Natural killer cell treated with Interleukin-12 subunit alpha and Interleukin-12 subunit beta and Interleukin-15 and Interleukin-18, amount 100 ng/mL, for 72 hours (primary cell): ENCODE measurements at regions not wholly inside any gene's neighbourhood (a gene's known extent, or its start where the extent isn't known, plus 50 kb on each side); places are given as distances from the start of the nearest gene placed in this dataset.

Experiments
- ATAC-seq, 2 donors: fragments of 150-1000 bp; cut with Tn5 transposase in 1 of 2; sonication (Bioruptor Pico), chemical (Tn5 transposase) in 1 of 2; 2 replicates each; pipeline ENCODE4 v1.10.0; 2021
- DNase-seq: peaks from one replicate; pipeline ENCODE4 v3.0.0; 2022; ENCODE audit warnings: low spot score
- H3K27ac Mint-ChIP-seq, 2 donors: 1 replicate in 1 of 2; 2 replicates in 1 of 2; pipeline ENCODE4 v1.8.0; 2022; ENCODE audit warnings: mixed read lengths in 2 of 2, mild to moderate bottlenecking in 1 of 2, moderate library complexity in 1 of 2
- H3K27me3 Mint-ChIP-seq, 2 donors: 1 replicate in 1 of 2; 2 replicates in 1 of 2; pipeline ENCODE4 v1.8.0; 2022; ENCODE audit warnings: mixed read lengths in 2 of 2
- H3K36me3 Mint-ChIP-seq: one replicate; pipeline ENCODE4 v1.8.0; 2022; ENCODE audit warnings: mixed read lengths
- H3K4me1 Mint-ChIP-seq, 2 donors: 1 replicate in 1 of 2; 2 replicates in 1 of 2; pipeline ENCODE4 v1.8.0; 2022; ENCODE audit warnings: low read depth in 2 of 2, mixed read lengths in 2 of 2, mild to moderate bottlenecking in 1 of 2
- H3K4me3 Mint-ChIP-seq: one replicate; pipeline ENCODE4 v1.8.0; 2022; ENCODE audit warnings: mixed read lengths
- H3K9me3 Mint-ChIP-seq: 2 replicates; pipeline ENCODE4 v1.8.0; 2022; ENCODE audit warnings: mixed read lengths

- DNase-seq (no peak), ATAC-seq (no peak)
- H3K4me3 Mint-ChIP-seq, result no peak overlapping the region
- no peaks in the 10 kb centered on the region for H3K4me1 Mint-ChIP-seq
- H3K36me3 Mint-ChIP-seq, result no peaks in the 10 kb centered on the region
- peaks cover under 1 to 34% of the 10 kb centered on the region in 2 donors for H3K27me3 Mint-ChIP-seq
- H3K9me3 Mint-ChIP-seq, result no peaks in the 10 kb centered on the region
- no peak overlapping the region for H3K27ac Mint-ChIP-seq
Measured at GRCh38 chr18:2316082-2316750, 255.1 kb downstream of the METTL4 start.

GRCh38 chr18:2316751-2317696, 254.3 kb downstream of the METTL4 start:
- Mint-ChIP-seq H3K27me3 (peaks cover 0 to 37% of the 10 kb centered on the region in 2 donors), H3K27ac (no peak overlapping the region), H3K4me1 (no peaks in the 10 kb centered on the region), H3K4me3 (no peak overlapping the region), H3K9me3 (no peaks in the 10 kb centered on the region), H3K36me3 (no peaks in the 10 kb centered on the region)
- DNase-seq (no peak), ATAC-seq (no peak)

GRCh38 chr18:2324459-2324858, 246.8 kb downstream of the METTL4 start:
- DNase-seq (no peak), ATAC-seq (no peak)
- Mint-ChIP-seq H3K27me3 (peaks cover 6 to 43% of the 10 kb centered on the region in 2 donors), H3K4me1 (no peaks in the 10 kb centered on the region), H3K27ac (no peak overlapping the region), H3K9me3 (no peaks in the 10 kb centered on the region), H3K36me3 (no peaks in the 10 kb centered on the region), H3K4me3 (no peak overlapping the region)

- Mint-ChIP-seq H3K4me1 (no peaks in the 10 kb centered on the region), H3K9me3 (no peaks in the 10 kb centered on the region), H3K27ac (no peak overlapping the region), H3K4me3 (no peak overlapping the region), H3K27me3 (peaks cover 6 to 44% of the 10 kb centered on the region in 2 donors), H3K36me3 (no peaks in the 10 kb centered on the region)
- DNase-seq, result no peak
- no peak for ATAC-seq
Measured at GRCh38 chr18:2325308-2325849, 245.9 kb downstream of the METTL4 start.

GRCh38 chr18:2325933-2326332, 245.4 kb downstream of the METTL4 start:
- Mint-ChIP-seq H3K27ac (no peak overlapping the region), H3K36me3 (no peaks in the 10 kb centered on the region), H3K27me3 (peaks cover 6 to 44% of the 10 kb centered on the region in 2 donors), H3K4me1 (no peaks in the 10 kb centered on the region), H3K9me3 (no peaks in the 10 kb centered on the region), H3K4me3 (no peak overlapping the region)
- ATAC-seq, result no peak
- DNase-seq, result no peak

GRCh38 chr18:2326999-2327398, 244.3 kb downstream of the METTL4 start:
- Mint-ChIP-seq H3K9me3 (no peaks in the 10 kb centered on the region), H3K36me3 (no peaks in the 10 kb centered on the region), H3K4me3 (no peak overlapping the region), H3K4me1 (no peaks in the 10 kb centered on the region), H3K27ac (no peak overlapping the region), H3K27me3 (peaks cover 6 to 33% of the 10 kb centered on the region in 2 donors)
- ATAC-seq, result no peak
- no peak for DNase-seq

GRCh38 chr18:2330764-2331163, 240.5 kb downstream of the METTL4 start:
- no peaks in the 10 kb centered on the region for H3K4me1 Mint-ChIP-seq
- ATAC-seq, result no peak
- no peak overlapping the region for H3K27ac Mint-ChIP-seq

GRCh38 chr18:2331491-2331890, 239.8 kb downstream of the METTL4 start:
- Mint-ChIP-seq H3K4me3 (no peak overlapping the region), H3K27me3 (peaks cover 4 to 19% of the 10 kb centered on the region in 2 donors), H3K36me3 (no peaks in the 10 kb centered on the region), H3K27ac (no peak overlapping the region), H3K9me3 (no peaks in the 10 kb centered on the region), H3K4me1 (no peaks in the 10 kb centered on the region)
- ATAC-seq (no peak), DNase-seq (no peak)

More at GRCh38 chr18:2330764-2331163, 240.5 kb downstream of the METTL4 start:
- Mint-ChIP-seq H3K27me3 (peaks cover 6 to 26% of the 10 kb centered on the region in 2 donors), H3K36me3 (no peaks in the 10 kb centered on the region), H3K9me3 (no peaks in the 10 kb centered on the region), H3K4me3 (no peak overlapping the region)
- DNase-seq, result no peak

GRCh38 chr18:2336690-2337392, 234.5 kb downstream of the METTL4 start:
- no peaks in the 10 kb centered on the region for H3K9me3 Mint-ChIP-seq
- H3K36me3 Mint-ChIP-seq, result no peaks in the 10 kb centered on the region
- DNase-seq (no peak), ATAC-seq (no peak)
- H3K4me3 Mint-ChIP-seq, result no peak overlapping the region
- no peak overlapping the region for H3K27ac Mint-ChIP-seq
- peaks cover 0 to 3% of the 10 kb centered on the region in 2 donors for H3K4me1 Mint-ChIP-seq
- peaks cover 10 to 18% of the 10 kb centered on the region in 2 donors for H3K27me3 Mint-ChIP-seq

GRCh38 chr18:2337552-2338141, 233.7 kb downstream of the METTL4 start:
- no peak overlapping the region for H3K4me3 Mint-ChIP-seq
- DNase-seq, result no peak
- ATAC-seq, result no peak
- peaks cover 10 to 26% of the 10 kb centered on the region in 2 donors for H3K27me3 Mint-ChIP-seq
- H3K9me3 Mint-ChIP-seq, result no peaks in the 10 kb centered on the region
- H3K27ac Mint-ChIP-seq, result no peak overlapping the region
- peaks cover 0 to 3% of the 10 kb centered on the region in 2 donors for H3K4me1 Mint-ChIP-seq
- no peaks in the 10 kb centered on the region for H3K36me3 Mint-ChIP-seq

GRCh38 chr18:2338601-2339000, 232.7 kb downstream of the METTL4 start:
- H3K27ac Mint-ChIP-seq, result no peak overlapping the region

GRCh38 chr18:2340335-2340734, 231.0 kb downstream of the METTL4 start:
- Mint-ChIP-seq H3K9me3 (no peaks in the 10 kb centered on the region), H3K27ac (no peak overlapping the region), H3K4me3 (no peak overlapping the region), H3K4me1 (peaks cover 0 to 3% of the 10 kb centered on the region in 2 donors), H3K27me3 (peaks cover 10 to 30% of the 10 kb centered on the region in 2 donors), H3K36me3 (no peaks in the 10 kb centered on the region)
- ATAC-seq, result no peak
- no peak for DNase-seq

More at GRCh38 chr18:2338601-2339000, 232.7 kb downstream of the METTL4 start:
- no peak overlapping the region for H3K4me3 Mint-ChIP-seq
- no peaks in the 10 kb centered on the region for H3K9me3 Mint-ChIP-seq
- DNase-seq (no peak), ATAC-seq (no peak)
- H3K36me3 Mint-ChIP-seq, result no peaks in the 10 kb centered on the region
- H3K4me1 Mint-ChIP-seq, result peaks cover 0 to 3% of the 10 kb centered on the region in 2 donors
- H3K27me3 Mint-ChIP-seq, result peaks cover 10 to 30% of the 10 kb centered on the region in 2 donors

GRCh38 chr18:2348003-2348402, 223.3 kb downstream of the METTL4 start:
- no peaks in the 10 kb centered on the region for H3K36me3 Mint-ChIP-seq
- no peaks in the 10 kb centered on the region for H3K9me3 Mint-ChIP-seq

More at GRCh38 chr18:2348003-2348402, 223.3 kb downstream of the METTL4 start:
- Mint-ChIP-seq H3K27me3 (peaks cover 0 to 21% of the 10 kb centered on the region in 2 donors), H3K27ac (no peak overlapping the region), H3K4me1 (no peaks in the 10 kb centered on the region), H3K4me3 (no peak overlapping the region)
- DNase-seq (no peak), ATAC-seq (no peak)
